NCI-H1105 (cell line): ENCODE measurements at regions not wholly inside any gene's neighbourhood (a gene's known extent, or its start where the extent isn't known, plus 50 kb on each side); places are given as distances from the start of the nearest gene placed in this dataset.
A peak's percentile ranks its signal among the peaks of the same experiment; 100 is the strongest.

Experiments used
- DNase-seq: peaks from one replicate; lab custom pipeline; 2025; lab: John Stamatoyannopoulos, UW

DNA sequence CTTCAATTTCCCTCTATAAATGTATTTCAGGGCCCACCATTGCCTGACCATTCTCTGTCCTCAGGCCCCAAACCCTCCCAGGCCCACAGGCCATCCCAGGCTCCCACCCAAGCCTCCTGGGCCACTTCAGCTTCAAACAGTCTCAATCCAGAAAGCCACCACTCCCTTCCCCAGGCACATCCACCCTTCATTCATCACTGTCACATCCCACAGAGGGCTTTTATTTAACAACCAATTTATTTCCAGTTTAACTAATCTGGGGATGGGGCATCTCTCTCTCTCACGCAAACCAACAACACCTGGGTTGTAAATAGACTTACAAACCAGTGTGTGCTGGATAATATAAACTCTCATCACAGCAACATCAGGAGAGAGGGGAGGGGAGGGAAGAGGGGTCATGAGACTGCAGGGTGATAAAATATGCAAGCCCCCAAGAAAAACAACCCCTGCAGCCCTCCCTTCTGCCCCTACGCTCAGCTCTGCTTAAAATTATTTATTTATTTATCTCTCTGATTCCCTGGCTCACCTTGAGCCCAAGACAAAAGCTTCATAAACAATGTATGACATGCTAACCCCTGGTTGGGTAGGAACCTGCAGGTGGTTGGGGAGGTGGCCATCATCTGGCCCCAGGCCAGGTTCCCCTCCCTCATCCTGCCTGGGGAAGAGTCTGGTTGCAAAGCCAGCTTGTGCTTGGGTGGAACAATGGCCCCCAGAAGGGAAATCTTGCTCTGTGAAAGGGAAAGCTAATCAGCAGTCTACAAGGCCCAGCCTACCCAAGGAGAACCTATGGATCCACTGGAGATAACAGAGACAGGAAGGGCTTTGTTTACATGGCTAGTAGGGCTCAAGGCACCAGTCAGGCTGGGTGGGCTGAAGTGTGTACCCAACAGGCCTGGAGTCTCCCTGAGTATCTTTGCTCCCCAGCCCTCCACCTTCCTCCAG is 359.2 kb downstream of the BUD13 start:
- peak; percentile 85 for DNase-seq

DNA sequence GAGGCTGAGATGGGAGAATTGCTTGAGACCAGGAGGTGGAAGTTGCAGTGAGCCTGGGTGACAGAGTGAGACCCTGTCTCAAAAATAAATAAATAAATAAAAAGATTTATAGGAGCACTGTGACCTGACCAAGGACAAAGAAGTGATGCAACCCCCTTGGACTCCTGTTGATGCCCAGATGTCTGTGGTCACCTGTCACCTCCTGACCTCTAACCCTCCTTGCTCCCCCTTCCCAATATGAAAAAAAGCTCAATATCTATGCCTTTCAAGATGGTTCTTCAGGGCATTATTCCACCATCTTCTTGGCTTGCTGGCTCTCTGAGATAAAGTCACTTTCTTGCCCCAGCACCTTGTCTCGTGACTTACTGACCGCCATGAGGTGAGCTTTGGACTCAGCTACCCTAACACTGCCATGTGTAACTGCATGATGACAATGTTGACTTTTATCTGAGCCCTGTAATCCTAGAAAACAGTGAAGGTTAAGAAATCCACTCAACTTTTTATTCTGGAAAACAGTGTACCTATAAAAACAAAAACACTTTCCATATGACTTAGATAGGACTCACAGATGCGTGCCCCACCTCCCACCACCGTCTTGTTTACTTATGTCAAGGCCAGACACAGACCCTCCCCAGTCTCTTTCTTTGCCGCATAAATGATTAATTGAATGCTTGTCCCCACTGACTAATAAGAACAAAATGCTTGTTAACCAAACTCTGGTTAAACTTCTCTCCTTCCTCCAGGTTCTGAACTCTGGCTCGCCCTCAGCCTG is 360.5 kb downstream of the BUD13 start:
- DNase-seq: no peak

DNA sequence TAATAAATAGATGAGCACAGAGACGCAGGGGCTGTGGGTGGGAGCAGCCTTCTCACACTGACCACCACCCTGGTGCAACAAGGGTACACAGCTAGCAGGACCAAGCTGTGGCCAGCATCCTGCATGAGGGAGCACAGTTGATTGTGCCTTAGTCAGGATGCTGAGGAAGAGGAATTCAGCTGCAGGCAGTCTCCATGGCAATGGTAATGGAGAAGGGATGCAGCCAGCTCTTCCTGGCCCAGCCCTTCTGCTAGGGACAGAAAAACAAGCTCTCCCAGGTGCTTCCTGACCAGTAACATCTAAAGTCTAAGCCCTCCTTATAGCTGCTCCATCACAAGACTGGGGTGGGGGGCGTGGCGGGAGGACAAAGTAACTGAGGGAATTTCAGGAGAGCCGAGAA is 363.5 kb downstream of the BUD13 start:
- DNase-seq: no peak

DNA sequence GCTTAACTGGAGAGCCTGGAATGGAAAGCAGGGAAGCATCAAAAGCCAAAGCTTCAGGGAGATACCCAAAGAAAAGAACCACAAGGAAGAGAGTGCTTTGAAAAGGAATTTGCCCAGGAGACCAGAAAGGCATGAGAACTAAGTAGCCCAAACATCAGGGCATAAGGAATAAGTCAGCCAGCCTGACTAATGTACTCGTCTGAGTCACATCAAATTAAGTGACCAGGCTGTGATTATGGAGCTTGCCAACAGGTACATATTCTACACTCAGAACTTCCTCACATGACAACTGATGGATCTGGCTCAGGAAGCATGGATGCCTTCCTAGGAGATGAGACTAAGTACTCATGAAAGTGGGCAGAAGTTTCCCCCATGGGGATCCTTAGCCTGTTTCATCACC is 366.7 kb downstream of the BUD13 start:
- no peak for DNase-seq

DNA sequence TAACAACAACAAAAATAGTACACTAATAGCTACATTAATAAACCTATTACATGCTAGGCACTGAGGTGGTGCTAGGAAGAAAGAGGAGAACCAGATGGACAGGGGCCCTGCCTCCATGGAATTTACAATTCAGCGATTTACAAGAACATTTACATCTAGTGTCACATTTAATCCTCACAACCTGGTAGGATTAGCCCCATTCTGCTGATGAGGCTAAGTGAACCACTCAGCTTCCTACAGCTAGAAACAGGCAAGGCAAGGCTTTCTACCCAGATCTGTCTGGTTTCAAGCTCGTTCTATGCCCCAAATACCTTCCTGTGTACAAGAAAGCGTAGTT is 368.4 kb downstream of the BUD13 start:
- no peak for DNase-seq

DNA sequence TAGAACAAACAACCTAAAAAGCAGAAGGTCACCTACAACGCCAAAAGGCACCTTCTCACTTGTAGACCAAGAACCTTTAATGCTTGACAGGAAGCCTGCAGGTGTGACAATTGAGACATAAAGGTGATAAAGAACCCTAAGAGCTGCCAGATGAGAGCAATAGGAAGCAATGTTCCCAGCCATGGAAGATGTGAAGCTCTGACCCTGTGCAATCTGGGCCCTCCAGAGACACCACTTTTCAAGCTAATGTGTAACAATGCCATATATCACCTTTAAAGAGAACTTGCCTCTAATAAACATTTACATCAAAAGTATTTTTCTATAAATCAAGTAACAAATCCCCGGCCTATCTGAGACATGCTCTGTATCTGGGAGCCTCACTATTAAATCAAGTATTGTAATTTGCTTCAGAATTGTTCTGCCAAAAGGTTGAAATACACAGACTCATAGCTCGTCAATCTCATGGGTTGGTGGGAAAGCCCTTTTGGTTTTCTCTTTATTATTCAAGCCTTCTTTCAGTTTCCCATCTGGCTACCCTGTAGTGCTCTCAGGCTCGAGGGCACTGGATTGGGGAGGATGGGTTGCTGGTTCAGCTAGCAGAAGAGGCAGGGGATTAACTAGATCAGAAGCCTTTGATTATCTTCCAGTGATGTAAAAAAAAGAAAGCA is 368.9 kb downstream of the BUD13 start:
- no peak for DNase-seq

DNA sequence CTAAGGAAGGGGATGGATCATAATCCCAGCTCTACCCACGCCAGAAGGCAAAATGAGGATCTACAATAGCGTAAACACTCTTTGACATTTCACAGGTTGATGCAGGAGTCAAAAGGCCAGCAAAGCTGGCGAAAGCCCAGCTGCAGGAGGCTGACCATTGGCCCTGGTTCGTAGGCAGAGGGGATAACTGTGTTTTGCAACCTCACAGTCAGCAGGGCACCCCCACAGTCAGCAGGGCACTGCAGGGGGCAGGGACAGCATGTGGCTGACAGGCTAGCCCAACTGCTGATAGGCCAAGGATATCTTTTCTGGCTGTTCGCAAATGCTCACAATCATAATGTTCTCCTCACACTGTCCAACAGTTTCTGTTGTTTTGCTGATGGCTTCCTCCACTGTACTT is 372.7 kb downstream of the BUD13 start:
- DNase-seq: no peak

DNA sequence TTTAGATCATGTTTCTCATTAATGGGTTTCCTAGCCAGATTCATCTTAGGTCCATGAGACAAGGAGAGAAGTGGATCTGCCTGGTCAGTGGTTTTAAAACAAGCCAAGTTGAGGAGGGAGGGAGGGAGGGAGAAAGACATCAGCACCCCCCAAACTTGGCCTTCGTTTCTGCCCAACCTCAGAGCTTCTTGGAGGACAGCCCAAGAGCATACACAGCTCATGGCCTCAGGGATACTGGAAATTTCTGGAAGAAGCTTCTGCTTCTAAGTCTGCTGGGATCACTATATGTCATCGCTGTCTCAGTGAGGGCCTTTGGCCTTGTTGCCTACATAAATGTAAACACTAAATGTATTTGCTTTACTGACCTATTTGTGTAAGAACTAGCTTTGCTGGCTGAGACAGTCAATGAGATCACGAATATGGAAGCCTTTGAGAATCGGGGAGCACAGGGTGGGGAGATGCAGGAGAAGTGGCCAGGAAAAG is 375.1 kb downstream of the BUD13 start:
- no peak for DNase-seq

DNA sequence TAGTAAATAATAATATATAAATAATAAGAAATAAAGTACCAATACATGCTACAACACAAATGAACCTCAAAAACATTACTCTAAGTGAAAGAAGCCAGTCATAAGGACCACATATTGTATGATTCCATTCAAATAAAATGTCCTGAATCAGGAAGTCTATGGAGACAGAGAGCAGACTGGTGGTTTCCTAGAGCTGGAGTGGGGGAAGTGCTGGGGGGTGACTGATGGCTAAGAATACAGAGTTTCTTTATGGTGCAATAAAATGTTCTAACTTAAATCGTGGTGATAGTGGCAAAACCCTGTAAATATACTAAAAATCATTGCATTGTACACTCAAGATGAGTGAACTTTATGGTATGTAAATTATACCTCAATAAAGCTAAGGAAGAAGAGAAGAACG is 376.5 kb downstream of the BUD13 start:
- no peak for DNase-seq

DNA sequence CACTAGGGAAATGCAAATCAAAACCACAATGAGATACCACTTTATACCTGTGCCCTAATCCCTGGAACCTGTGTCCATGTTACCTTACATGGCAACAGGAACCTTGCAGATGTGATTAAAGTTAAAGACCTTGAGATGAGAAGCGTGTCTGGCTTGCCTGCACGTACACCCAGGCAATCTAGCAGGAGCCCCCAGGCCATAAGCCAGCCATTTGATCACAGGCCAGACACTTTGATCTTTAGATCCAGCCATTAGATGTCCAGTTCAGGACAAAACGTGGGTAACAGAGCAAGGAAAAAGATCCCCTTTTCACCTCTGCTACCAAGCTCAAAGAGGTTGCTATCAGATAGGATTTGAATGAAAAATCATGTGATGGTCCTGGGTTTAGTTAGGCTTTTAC is 378.8 kb downstream of the BUD13 start:
- DNase-seq: no peak

DNA sequence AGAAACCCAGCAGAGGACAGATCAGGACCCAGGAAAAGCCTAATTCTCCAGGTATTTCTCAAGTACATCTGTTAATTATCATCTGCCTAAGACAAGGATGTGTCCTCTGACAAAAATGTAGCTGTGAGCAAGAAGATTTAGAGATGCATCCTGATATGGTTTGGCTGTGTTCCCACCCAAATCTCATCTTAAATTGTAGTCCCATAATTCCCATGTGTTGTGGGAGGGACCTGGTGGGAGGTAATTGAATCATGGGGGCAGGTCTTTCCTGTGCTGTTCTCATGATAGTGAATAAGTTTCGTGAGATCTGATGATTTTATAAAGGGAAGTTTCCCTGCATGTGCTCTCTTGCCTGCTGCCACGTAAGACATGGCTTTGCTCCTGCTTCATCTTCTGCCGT is 381.8 kb downstream of the BUD13 start:
- DNase-seq: no peak

DNA sequence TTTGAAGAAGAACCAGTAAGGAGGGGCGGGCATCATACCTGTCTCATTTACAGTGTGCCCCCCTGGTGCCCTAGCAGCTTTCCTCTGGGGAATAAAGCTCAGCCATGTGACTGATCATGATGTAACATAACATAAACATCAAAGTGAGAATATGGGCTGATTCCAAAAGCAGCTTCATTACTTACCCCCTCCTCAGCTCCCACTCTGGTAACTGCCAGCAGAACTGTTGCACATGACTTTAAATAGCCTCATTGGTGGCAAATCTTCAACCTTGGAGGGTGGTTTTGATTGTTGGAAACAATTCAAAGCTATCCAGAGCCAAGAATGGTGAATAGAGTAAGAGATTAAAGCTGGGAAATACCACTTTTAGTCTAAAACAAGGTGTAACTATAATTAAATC is 384.6 kb downstream of the BUD13 start:
- peak; percentile 51 for DNase-seq

DNA sequence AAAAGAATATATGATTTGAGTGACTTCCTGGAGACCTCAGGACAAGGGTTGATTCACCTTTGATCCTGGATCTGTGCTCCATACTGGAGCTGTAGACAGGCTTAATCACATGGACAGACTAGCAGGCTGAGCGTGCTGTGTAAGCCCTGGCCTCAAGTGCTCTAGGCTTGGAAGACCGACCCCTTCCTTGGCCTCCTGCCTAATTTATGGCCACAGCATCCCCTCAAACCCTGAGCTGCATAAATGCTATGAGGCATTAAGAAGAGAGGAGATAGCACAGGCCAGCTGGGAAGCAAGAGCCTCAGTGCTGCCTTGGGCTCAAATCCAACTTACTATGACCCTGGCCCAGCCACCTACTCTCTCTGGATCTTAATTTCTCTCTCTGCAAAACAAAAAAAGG is 385.1 kb downstream of the BUD13 start:
- peak; percentile 59 for DNase-seq

DNA sequence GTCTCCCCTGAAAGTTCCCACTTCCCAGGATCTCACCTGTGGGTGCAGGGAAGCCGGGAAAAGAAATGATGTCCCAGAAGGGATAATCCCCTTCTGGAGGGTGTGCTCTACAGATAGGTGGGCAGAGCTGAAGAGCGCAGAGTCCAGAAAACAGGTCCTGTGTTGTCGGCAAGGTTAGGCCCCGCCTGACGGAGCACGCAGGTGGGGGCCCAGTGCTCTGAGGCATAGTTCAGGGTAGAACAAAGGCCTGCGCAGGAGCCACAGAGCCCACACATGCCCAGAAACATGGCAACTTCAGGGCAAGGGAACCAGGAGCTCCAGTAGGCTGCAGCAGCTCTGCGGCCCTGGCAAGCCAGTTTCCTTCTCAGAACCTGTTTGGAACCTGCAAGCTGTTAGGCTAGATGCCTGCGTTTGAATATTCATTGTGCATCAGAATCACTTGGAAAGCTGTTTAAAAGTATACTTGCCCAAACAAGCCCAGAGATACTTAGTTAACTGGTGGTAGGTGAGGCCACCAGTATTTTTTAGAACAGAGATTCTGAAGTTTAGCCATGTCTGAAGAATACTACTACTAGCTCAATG is 386.6 kb downstream of the BUD13 start:
- no peak for DNase-seq

DNA sequence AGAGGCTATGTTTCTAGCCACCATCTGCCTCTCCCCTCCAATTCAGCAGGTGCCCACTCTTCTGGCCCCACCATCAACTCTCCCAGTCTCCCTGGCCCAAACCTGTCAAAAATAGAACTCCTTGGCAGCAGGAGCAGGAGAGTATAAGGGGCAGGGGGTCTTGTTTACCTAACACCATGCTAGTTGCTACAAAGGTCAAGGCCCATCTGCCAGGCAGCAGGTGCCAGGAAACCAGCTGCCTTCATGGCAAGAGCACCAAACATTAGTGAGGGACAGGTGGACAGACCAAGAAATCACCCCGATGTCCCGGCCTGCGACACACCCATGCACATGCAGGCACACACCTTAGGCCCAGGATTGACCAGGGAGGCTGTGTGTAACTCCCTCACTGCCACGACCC is 387.9 kb downstream of the BUD13 start:
- DNase-seq: no peak

DNA sequence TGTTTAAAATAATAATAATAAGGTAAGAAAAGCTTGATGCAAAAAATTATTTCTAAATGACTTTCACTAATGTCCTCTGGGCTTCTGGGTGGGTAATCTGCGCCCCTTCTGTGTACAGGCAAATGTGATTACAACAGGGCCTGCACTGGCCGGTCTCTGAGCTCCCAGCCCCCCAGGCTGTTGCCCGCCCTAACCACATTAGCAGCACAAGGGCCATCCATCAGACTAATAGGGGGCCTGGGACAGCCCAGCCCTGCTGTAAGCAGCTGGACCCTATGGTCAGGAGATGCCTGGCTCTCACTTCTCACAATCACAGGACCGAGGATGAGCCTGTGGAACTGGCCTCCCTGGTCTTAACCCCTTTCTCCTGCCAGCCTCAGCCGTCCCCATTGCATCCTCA is 388.4 kb downstream of the BUD13 start:
- no peak for DNase-seq

DNA sequence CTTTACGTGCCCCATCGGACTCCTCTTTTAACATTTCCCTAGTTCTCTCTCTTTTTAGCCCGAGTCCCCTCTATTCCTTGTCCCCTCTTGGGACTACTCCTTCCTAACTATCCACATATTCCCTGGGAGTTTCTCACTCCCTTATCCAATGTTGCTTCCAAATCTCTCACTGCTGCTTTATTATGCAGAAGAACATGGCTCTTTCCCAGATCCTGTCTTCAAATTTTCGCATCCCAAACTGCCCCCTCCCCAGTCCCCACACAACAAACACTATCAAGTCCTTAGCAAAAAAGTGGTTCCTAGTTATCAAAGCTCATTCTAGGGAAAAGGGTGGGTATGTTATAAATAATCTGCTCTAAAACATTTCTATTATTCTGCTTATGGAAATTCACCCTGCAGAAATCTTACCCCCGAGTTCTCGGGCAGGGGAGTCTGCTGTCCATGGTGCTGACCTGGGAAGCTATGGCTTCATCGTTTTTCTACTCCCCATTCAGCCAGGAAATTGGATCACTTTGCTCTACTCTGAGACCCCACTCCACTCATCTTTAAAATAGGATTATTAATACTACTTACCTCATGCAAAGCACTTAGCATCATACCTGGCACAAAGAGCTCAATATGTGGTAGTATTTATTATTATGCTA is 393.5 kb downstream of the BUD13 start:
- no peak for DNase-seq

DNA sequence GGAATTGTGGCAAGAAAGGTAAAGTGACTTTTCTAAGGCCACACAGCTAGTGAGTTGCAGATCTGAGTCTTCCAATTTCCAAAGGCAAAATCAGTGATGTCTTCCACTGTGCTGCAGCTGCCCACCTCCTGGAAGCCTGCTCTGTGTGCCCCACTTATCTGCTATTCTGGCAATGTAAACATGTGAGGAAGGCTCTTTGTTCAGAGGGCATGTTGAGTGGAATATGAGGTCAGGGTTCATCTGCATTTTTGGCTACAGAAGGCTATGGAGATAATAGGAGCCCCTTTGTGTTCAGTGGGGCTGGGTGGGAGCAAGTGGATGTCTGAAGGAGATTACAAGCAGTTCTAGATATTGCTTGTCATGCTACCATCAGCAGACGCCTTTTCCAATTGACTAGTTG is 396.2 kb downstream of the BUD13 start:
- DNase-seq: peak; percentile 66

DNA sequence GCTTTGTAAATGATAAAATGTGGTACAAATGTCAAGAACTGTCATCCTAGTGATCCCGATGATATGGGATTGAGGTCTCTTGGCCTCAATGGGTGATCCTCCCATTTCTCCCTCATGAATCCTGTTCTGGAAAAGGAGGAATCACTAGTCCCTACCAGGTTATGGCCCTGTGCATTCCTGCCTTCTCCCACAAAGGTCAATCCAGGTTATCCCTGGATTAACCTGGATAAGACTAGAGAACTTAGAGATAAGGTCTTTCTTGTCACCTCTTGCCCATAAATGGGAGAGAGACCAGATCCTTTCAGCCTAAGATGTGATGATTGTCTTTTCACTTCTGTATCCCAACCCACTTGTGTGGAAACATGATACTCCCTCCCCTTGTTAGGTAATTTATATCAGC is 396.7 kb downstream of the BUD13 start:
- DNase-seq: peak; percentile 22

DNA sequence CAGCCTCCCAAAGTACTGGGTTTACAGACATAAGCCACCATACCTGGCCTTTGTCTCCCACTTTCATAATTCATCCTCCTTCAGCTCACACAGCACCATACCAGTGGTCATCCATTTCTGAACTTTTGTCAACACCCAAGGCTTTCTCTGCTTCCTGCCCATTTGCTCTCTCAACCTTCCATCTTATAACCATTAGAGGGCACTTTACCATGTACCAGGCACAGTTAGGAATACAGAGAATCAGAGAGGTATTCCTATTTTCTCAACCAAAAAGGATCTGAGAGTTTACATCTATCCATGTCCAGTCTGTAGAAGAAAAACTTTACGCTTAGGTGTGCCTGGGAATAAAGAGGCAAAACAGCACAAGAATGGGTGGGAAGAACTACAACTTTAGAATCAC is 397.6 kb downstream of the BUD13 start:
- DNase-seq: no peak

DNA sequence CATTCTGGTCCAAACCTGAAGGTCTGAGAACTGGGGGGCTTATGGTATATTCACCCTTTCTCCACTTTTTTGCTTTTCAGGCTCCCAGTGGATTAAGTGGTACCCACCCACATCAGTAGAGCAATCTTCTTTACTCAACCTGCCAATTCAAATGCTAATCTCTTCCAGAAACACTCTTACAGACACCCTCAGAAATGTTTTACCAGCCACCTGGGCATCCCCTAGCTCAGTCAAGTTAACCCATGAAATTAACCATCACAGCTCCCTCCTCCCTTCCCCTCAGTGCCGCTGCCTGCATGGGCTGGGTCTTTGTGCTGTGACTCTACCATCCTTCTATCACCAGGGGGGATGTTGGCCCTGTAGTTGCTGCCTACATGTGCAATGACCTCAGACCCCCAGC is 398.7 kb downstream of the BUD13 start:
- DNase-seq: no peak
